IMR-90 (cell line): ENCODE measurements at regions not wholly inside any gene's neighbourhood (a gene's known extent, or its start where the extent isn't known, plus 50 kb on each side); places are given as distances from the start of the nearest gene placed in this dataset.

ENCODE experiments used
- ATAC-seq: fragments of 200-7000 bp; cut with Tn5 transposase; 2 replicates; pipeline ENCODE4 v1.9.1; 2020; ENCODE audit warnings: low read depth, mild to moderate bottlenecking, moderate library complexity
- BruUV-seq: library from RNA; stranded (reverse); fragments of 400-500 nt; replicated peaks from 2 replicates; lab custom pipeline; 2021; lab: Mats Ljungman, UMichigan
- CTCF ChIA-PET: fragments of 300-600 bp; formaldehyde crosslinking; extraction: SDS; loops from one replicate; lab custom pipeline; 2021; ENCODE audit warnings: antibody characterized with exemption; lab: Yijun Ruan, JAX
- POLR2A ChIA-PET: fragments of 300-600 bp; sonication (Branson Sonifier 250); formaldehyde crosslinking; loops from one replicate; lab custom pipeline; 2022; ENCODE audit warnings: antibody characterized with exemption; ENCODE audit not compliant: unreplicated experiment; lab: Charles Lee
- DNase-seq: peaks from one replicate; pipeline ENCODE4 v3.0.0; 2013
- H2AFZ ChIP-seq: replicated peaks from 2 replicates; pipeline ENCODE3; 2013; ENCODE audit warnings: low read length, mild to moderate bottlenecking; ENCODE audit not compliant: poor library complexity
- H2AK5ac ChIP-seq: 2 replicates; pipeline ENCODE4 v1.6.1; 2013; ENCODE audit warnings: low read depth, low read length, inconsistent platforms
- H2AK9ac ChIP-seq: replicated peaks from 2 replicates; pipeline ENCODE3; 2013; ENCODE audit warnings: mild to moderate bottlenecking, low read depth, low read length, moderate library complexity; ENCODE audit not compliant: poor library complexity
- H2BK120ac ChIP-seq: 2 replicates; pipeline ENCODE4 v1.6.1; 2013; ENCODE audit warnings: low read depth, low read length, inconsistent platforms
- H2BK15ac ChIP-seq: 3 replicates; pipeline ENCODE4 v1.6.1; 2013; ENCODE audit warnings: low read depth, low read length, inconsistent platforms
- H2BK20ac ChIP-seq: 2 replicates; pipeline ENCODE4 v1.6.1; 2013; ENCODE audit warnings: low read depth, mild to moderate bottlenecking, inconsistent platforms, low read length, moderate library complexity
- H2BK5ac ChIP-seq: 2 replicates; pipeline ENCODE4 v1.6.1; 2013; ENCODE audit warnings: mild to moderate bottlenecking, low read depth, low read length, inconsistent platforms; ENCODE audit not compliant: poor library complexity, severe bottlenecking
- H3K14ac ChIP-seq: replicated peaks from 2 replicates; pipeline ENCODE4 v1.6.1; 2013; ENCODE audit warnings: low read depth, low read length, inconsistent platforms
- H3K18ac ChIP-seq: 2 replicates; pipeline ENCODE4 v1.6.1; 2013; ENCODE audit warnings: low read depth, low read length, control low read depth
- H3K23ac ChIP-seq: 2 replicates; pipeline ENCODE4 v1.6.1; 2013; ENCODE audit warnings: low read depth, low read length, inconsistent platforms
- H3K27ac ChIP-seq: 2 replicates; pipeline ENCODE4 v1.5.1; 2013; ENCODE audit warnings: mild to moderate bottlenecking, control low read depth, low read length; ENCODE audit not compliant: insufficient read depth
- H3K27me3 ChIP-seq: 2 replicates; pipeline ENCODE4 v1.6.1; 2013; ENCODE audit warnings: low read length; ENCODE audit not compliant: control insufficient read depth, insufficient read depth
- H3K36me3 ChIP-seq: 2 replicates; pipeline ENCODE4 v1.6.1; 2013; ENCODE audit warnings: low read length, mixed read lengths; ENCODE audit not compliant: control insufficient read depth, insufficient read depth
- H3K4ac ChIP-seq: 2 replicates; pipeline ENCODE4 v1.6.1; 2013; ENCODE audit warnings: low read depth, low read length, inconsistent platforms
- H3K4me1 ChIP-seq: 2 replicates; pipeline ENCODE4 v1.6.1; 2013; ENCODE audit warnings: low read length, mixed read lengths; ENCODE audit not compliant: control insufficient read depth, insufficient read depth
- H3K4me2 ChIP-seq: 2 replicates; pipeline ENCODE4 v1.6.1; 2013; ENCODE audit warnings: low read depth, mild to moderate bottlenecking, control low read depth, low read length, moderate library complexity
- H3K4me3 ChIP-seq: 2 replicates; pipeline ENCODE4 v1.5.1; 2013; ENCODE audit warnings: low read depth, mild to moderate bottlenecking, control low read depth, low read length, moderate library complexity; ENCODE audit not compliant: insufficient read depth
- H3K56ac ChIP-seq: 2 replicates; pipeline ENCODE4 v1.6.1; 2013; ENCODE audit warnings: low read length, inconsistent platforms; ENCODE audit not compliant: insufficient read depth; ENCODE audit errors: extremely low read depth
- H3K79me1 ChIP-seq, 2 experiments: 2 replicates each; pipeline ENCODE4 v1.6.1; 2013; ENCODE audit warnings: low read length in 2 of 2, inconsistent platforms in 1 of 2, low read depth in 1 of 2
- H3K9ac ChIP-seq: 2 replicates; pipeline ENCODE4 v1.6.1; 2013; ENCODE audit warnings: low read depth, low read length, control low read depth
- H3K9me1 ChIP-seq: 2 replicates; pipeline ENCODE4 v1.6.1; 2013; ENCODE audit warnings: low read length, inconsistent platforms; ENCODE audit not compliant: insufficient read depth
- H3K9me3 ChIP-seq: 2 replicates; pipeline ENCODE4 v1.6.1; 2013; ENCODE audit warnings: low read length; ENCODE audit not compliant: control insufficient read depth, insufficient read depth
- H4K20me1 ChIP-seq: 2 replicates; pipeline ENCODE4 v1.6.1; 2013; ENCODE audit warnings: low read length, inconsistent platforms; ENCODE audit not compliant: insufficient read depth
- H4K5ac ChIP-seq: 2 replicates; pipeline ENCODE4 v1.6.1; 2013; ENCODE audit warnings: mild to moderate bottlenecking, low read depth, low read length, control low read depth
- H4K8ac ChIP-seq, 2 experiments: 2 replicates each; pipeline ENCODE4 v1.6.1; 2013; ENCODE audit warnings: low read depth in 2 of 2, low read length in 2 of 2, control low read depth in 1 of 2, inconsistent platforms in 1 of 2
- H4K91ac ChIP-seq: 2 replicates; pipeline ENCODE4 v1.6.1; 2013; ENCODE audit warnings: low read depth, low read length, inconsistent platforms; ENCODE audit not compliant: insufficient read depth
- CTCF ChIP-seq: conservative IDR thresholded peaks from 2 replicates; pipeline ENCODE4 v1.5.1; 2012; ENCODE audit warnings: mild to moderate bottlenecking, low read depth, low read length, improper control_type of control experiment
- MAFK ChIP-seq: IDR thresholded peaks from 2 replicates; pipeline ENCODE4 v1.6.1; 2012; ENCODE audit warnings: low read depth, low read length, improper control_type of control experiment
- NFE2L2 ChIP-seq: fragments of 150-350 bp; IDR thresholded peaks from 2 replicates; pipeline ENCODE4 v1.6.1; 2016; ENCODE audit warnings: low read depth, mild to moderate bottlenecking, low read length
- RFX5 ChIP-seq: IDR thresholded peaks from 2 replicates; pipeline ENCODE4 v1.8.0; 2012; ENCODE audit warnings: low read depth, mild to moderate bottlenecking, low read length, moderate library complexity
- USF2 ChIP-seq: fragments of 150-350 bp; IDR thresholded peaks from 2 replicates; pipeline ENCODE4 v1.6.1; 2017; ENCODE audit warnings: mild to moderate bottlenecking, antibody characterized with exemption, low read length, low read depth
- WGBS, 2 experiments: methylation state at CpG; one replicate each; pipeline versions ENCODE4 v1.1.5 to v1.1.7; 2013; ENCODE audit warnings: missing lambda C conversion rate in 2 of 2; ENCODE audit not compliant: insufficient read length in 1 of 2; ENCODE audit errors: extremely low coverage in 2 of 2; 5-methylcytosine and 5-hydroxymethylcytosine counted together
- dilution Hi-C: fragments of 300-500 bp; cut with HindIII; formaldehyde crosslinking; loops from one replicate; pipeline ENCODE4 v1.14.3; 2018; ENCODE audit warnings: low sequenced_read_pairs; ENCODE audit not compliant: unreplicated experiment
- in situ Hi-C: fragments of 300-500 bp; cut with MboI; formaldehyde crosslinking; loops from 3 replicates; pipeline ENCODE4 v1.14.3; 2019; ENCODE audit warnings: low sequenced_read_pairs, inconsistent platforms, mixed read lengths
- intact Hi-C: fragments of 100-400 bp; cut with micrococcal nuclease; formaldehyde crosslinking; loops from 2 replicates; pipeline ENCODE4 v1.10.0; 2022

GRCh38 chr2:80719607-80720006 is 415.1 kb upstream of the LRRTM1 start:
- H3K27me3 ChIP-seq, result no peaks in the 10 kb centered on the region
- DNase-seq (no peak), ATAC-seq (no peak)
- no peak overlapping the region for H3K18ac ChIP-seq
- no peak overlapping the region for H3K4ac ChIP-seq
- H3K4me2 ChIP-seq, result no peak overlapping the region
- no peak overlapping the region for H2BK20ac ChIP-seq
- H4K5ac ChIP-seq, result no peak overlapping the region
- H3K79me1 ChIP-seq, result no peaks in the 10 kb centered on the region
- TF ChIP-seq CTCF (no peak), USF2 (no peak), RFX5 (no peak), MAFK (peak; percentile 60), NFE2L2 (no peak)
- H4K8ac ChIP-seq, result no peak overlapping the region
- no TSS peak for BruUV-seq
- no peak overlapping the region for H3K9ac ChIP-seq
- H2BK120ac ChIP-seq, result no peak overlapping the region
- in situ Hi-C loops, result no loop called here
- dilution Hi-C loops, result no loop called here
- no peak overlapping the region for H3K56ac ChIP-seq
- no peak overlapping the region for H3K23ac ChIP-seq
- no peak overlapping the region for H2AK9ac ChIP-seq
- H4K20me1 ChIP-seq, result no peaks in the 10 kb centered on the region
- no peaks in the 10 kb centered on the region for H3K4me1 ChIP-seq
- H3K9me3 ChIP-seq, result peaks cover 2% of the 10 kb centered on the region; the same call in 1 of the 2 replicates
- H3K27ac ChIP-seq, result no peak overlapping the region
- no peak overlapping the region for H2BK15ac ChIP-seq
- no peaks in the 10 kb centered on the region for H3K9me1 ChIP-seq
- H2AK5ac ChIP-seq, result no peak overlapping the region
- intact Hi-C loops, result no loop called here
- no peak overlapping the region for H4K91ac ChIP-seq
- no peak overlapping the region for H2AFZ ChIP-seq
- H3K14ac ChIP-seq, result no peak overlapping the region
- no CpG with 5 or more reads among the region's 3 CpGs for WGBS, 2 experiments
- no peak overlapping the region for H3K4me3 ChIP-seq
- no peak overlapping the region for H2BK5ac ChIP-seq
- no peaks in the 10 kb centered on the region for H3K36me3 ChIP-seq
- ChIA-PET CTCF (no interaction called here), POLR2A (no interaction called here)
